H4 (cell line): ENCODE measurements at regions not wholly inside any gene's neighbourhood (a gene's known extent, or its start where the extent isn't known, plus 50 kb on each side); places are given as distances from the start of the nearest gene placed in this dataset.

Experiments used
- DNase-seq: peaks from one replicate; pipeline ENCODE4 v3.0.0-alpha.2; 2015; ENCODE audit warnings: low spot score

- no peak for DNase-seq
These were observed 263.2 kb downstream of the TMEM182 start for GRCh38 chr2:103025056-103025455.

- DNase-seq = no peak
These were observed 266.4 kb downstream of the TMEM182 start for GRCh38 chr2:103028181-103028580.
